A673 (cell line): ENCODE measurements at regions not wholly inside any gene's neighbourhood (a gene's known extent, or its start where the extent isn't known, plus 50 kb on each side); places are given as distances from the start of the nearest gene placed in this dataset.

Experiments
- BruUV-seq: library from RNA; stranded (reverse); fragments of 400-500 nt; replicated peaks from 2 replicates; lab custom pipeline; 2021; lab: Mats Ljungman, UMichigan
- CTCF ChIA-PET: fragments of 300-600 bp; sonication (Branson Sonifier 250); formaldehyde crosslinking; loops from one replicate; lab custom pipeline; 2022; ENCODE audit warnings: antibody characterized with exemption; lab: Charles Lee
- POLR2A ChIA-PET: fragments of 300-600 bp; sonication (Branson Sonifier 250); formaldehyde crosslinking; loops from one replicate; lab custom pipeline; 2022; ENCODE audit warnings: antibody characterized with exemption; ENCODE audit not compliant: low non-redundant PET; lab: Charles Lee
- DNase-seq: peaks from one replicate; pipeline ENCODE4 v3.0.0-alpha.2; 2015; ENCODE audit warnings: low spot score
- H3K27ac ChIP-seq: fragments of 200-600 bp; sonication (generic); 2 replicates; pipeline ENCODE4 v1.5.1; 2016; ENCODE audit warnings: mixed run types, low read depth, mild to moderate bottlenecking, mixed read lengths, antibody characterized with exemption, low read length; ENCODE audit not compliant: poor library complexity, severe bottlenecking
- H3K27me3 ChIP-seq: fragments of 200-600 bp; sonication (generic); replicated peaks from 2 replicates; pipeline ENCODE4 v1.6.1; 2017; ENCODE audit warnings: mixed run types, low read depth, mild to moderate bottlenecking, mixed read lengths, antibody characterized with exemption, low read length; ENCODE audit not compliant: insufficient read depth, poor library complexity
- H3K36me3 ChIP-seq: fragments of 200-600 bp; sonication (generic); 2 replicates; pipeline ENCODE4 v1.6.1; 2016; ENCODE audit warnings: mixed run types, mild to moderate bottlenecking, mixed read lengths, antibody characterized with exemption, low read length; ENCODE audit not compliant: insufficient read depth, poor library complexity, severe bottlenecking
- H3K4me1 ChIP-seq: fragments of 200-600 bp; sonication (generic); 2 replicates; pipeline ENCODE4 v1.6.1; 2017; ENCODE audit warnings: mixed run types, mild to moderate bottlenecking, mixed read lengths, antibody characterized with exemption, low read length; ENCODE audit not compliant: insufficient read depth, poor library complexity, severe bottlenecking
- H3K4me3 ChIP-seq: fragments of 200-600 bp; sonication (generic); 2 replicates; pipeline ENCODE4 v1.5.1; 2016; ENCODE audit warnings: low read depth, mixed run types, mild to moderate bottlenecking, mixed read lengths, low read length; ENCODE audit not compliant: poor library complexity, severe bottlenecking
- H3K9me3 ChIP-seq: fragments of 200-600 bp; sonication (generic); 2 replicates; pipeline ENCODE4 v1.6.1; 2016; ENCODE audit warnings: mixed run types, low read depth, mild to moderate bottlenecking, mixed read lengths, antibody characterized with exemption, low read length; ENCODE audit not compliant: poor library complexity, severe bottlenecking
- EZH2 ChIP-seq: fragments of 200-600 bp; sonication (generic); IDR thresholded peaks from 2 replicates; pipeline ENCODE4 v1.6.1; 2017; ENCODE audit warnings: borderline replicate concordance, low read depth, mild to moderate bottlenecking, mixed read lengths, antibody characterized with exemption, low read length; ENCODE audit not compliant: poor library complexity, severe bottlenecking
- intact Hi-C: fragments of 100-400 bp; cut with micrococcal nuclease; formaldehyde crosslinking; loops from one replicate; pipeline ENCODE4 v1.10.0; 2022; ENCODE audit not compliant: unreplicated experiment
- TF ChIP-seq, protein P1 (sequence below): fragments of 300-800, 200-600 bp; sonication (generic); conservative IDR thresholded peaks from 2 replicates; pipeline ENCODE4 v1.5.1; 2017; ENCODE audit warnings: low read depth, mild to moderate bottlenecking, antibody characterized with exemption, low read length, moderate library complexity, mixed read lengths

- BruUV-seq, result no TSS peak
- H3K27ac ChIP-seq, result no peak overlapping the region
- no peak for DNase-seq
- POLR2A ChIA-PET, result no interaction called here
- intact Hi-C loops, result no loop called here
- TF ChIP-seq, protein P1, sequence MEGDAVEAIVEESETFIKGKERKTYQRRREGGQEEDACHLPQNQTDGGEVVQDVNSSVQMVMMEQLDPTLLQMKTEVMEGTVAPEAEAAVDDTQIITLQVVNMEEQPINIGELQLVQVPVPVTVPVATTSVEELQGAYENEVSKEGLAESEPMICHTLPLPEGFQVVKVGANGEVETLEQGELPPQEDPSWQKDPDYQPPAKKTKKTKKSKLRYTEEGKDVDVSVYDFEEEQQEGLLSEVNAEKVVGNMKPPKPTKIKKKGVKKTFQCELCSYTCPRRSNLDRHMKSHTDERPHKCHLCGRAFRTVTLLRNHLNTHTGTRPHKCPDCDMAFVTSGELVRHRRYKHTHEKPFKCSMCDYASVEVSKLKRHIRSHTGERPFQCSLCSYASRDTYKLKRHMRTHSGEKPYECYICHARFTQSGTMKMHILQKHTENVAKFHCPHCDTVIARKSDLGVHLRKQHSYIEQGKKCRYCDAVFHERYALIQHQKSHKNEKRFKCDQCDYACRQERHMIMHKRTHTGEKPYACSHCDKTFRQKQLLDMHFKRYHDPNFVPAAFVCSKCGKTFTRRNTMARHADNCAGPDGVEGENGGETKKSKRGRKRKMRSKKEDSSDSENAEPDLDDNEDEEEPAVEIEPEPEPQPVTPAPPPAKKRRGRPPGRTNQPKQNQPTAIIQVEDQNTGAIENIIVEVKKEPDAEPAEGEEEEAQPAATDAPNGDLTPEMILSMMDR, result no peak
- no peak for TF ChIP-seq EZH2
- H3K4me1 ChIP-seq, result no peaks in the 10 kb centered on the region
- CTCF ChIA-PET, result no interaction called here
- H3K36me3 ChIP-seq, result no peaks in the 10 kb centered on the region
- no peak overlapping the region for H3K4me3 ChIP-seq
- H3K27me3 ChIP-seq, result no peaks in the 10 kb centered on the region
- H3K9me3 ChIP-seq, result no peaks in the 10 kb centered on the region
Observed at GRCh38 chr12:61044766-61045165, 1215.4 kb upstream of the USP15 start.

DNA sequence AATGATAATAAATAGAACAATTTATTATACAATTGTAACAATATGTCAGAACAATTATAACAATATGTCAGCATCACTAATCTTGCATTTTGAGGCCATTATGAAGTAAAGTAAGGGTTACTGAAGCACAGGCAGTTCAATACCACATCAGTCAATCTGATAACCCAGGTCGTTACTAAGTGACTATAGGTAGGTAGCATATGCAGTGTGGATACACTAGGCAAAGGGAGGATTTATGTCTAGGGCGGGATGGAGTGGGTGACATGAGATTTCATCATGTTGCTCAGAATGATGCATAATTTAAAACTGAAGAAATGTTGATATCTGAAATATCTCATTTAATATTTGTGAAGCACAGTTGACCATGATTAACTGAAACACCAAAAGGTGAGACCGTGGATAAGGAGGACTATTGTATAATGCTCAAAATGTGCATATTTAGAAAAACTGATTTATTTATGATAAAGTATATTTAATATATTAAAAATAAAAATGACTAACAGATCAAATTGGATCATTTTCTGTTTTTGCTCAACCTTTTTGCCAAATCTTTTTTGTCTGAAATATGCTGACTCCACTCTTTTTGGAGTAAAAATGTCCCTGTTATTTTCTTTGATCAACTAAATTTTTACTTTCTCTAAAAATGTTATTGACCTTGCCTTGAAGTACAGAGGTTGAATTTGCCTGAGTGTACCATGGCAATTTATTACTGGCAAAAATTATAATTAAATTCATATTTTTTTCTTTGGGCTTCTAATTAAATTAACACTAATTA, 1189.4 kb upstream of the USP15 start:
- no peak for DNase-seq
- H3K4me1 ChIP-seq, result no peaks in the 10 kb centered on the region
- no TSS peak for BruUV-seq
- intact Hi-C loops, result no loop called here
- no peaks in the 10 kb centered on the region for H3K9me3 ChIP-seq
- ChIA-PET POLR2A (no interaction called here), CTCF (no interaction called here)
- H3K27me3 ChIP-seq, result no peaks in the 10 kb centered on the region
- no peak overlapping the region for H3K27ac ChIP-seq
- no peak overlapping the region for H3K4me3 ChIP-seq
- TF ChIP-seq, protein P1, result no peak
- no peak for TF ChIP-seq EZH2
- no peaks in the 10 kb centered on the region for H3K36me3 ChIP-seq

DNA sequence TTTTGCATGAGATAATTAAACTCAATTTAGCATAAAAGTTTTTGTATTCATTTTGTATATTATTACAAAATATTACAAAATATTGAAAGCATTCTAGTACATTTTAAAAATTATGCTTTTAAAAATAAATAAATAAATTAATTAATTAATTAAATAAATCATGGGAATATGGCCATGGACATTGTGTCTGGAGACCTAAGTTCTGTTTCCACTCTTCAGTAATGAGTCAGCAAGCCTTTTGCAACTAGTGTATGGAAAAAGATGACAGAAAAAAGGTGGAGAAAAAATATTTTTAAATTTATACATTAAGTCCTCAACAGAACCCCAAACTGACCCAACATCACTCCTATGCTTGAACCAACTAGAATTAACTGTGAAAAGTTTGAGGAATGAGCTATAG, 1187.5 kb upstream of the USP15 start:
- BruUV-seq, result no TSS peak
- DNase-seq, result no peak
- no peak overlapping the region for H3K27ac ChIP-seq
- H3K4me3 ChIP-seq, result no peak overlapping the region
- no peaks in the 10 kb centered on the region for H3K36me3 ChIP-seq
- ChIA-PET POLR2A (no interaction called here), CTCF (no interaction called here)
- H3K27me3 ChIP-seq, result no peaks in the 10 kb centered on the region
- H3K9me3 ChIP-seq, result no peaks in the 10 kb centered on the region
- no peaks in the 10 kb centered on the region for H3K4me1 ChIP-seq
- TF ChIP-seq EZH2, result no peak
- TF ChIP-seq, protein P1, result no peak
- intact Hi-C loops, result no loop called here
